HG03469 (cell line): ENCODE measurements at regions not wholly inside any gene's neighbourhood (a gene's known extent, or its start where the extent isn't known, plus 50 kb on each side); places are given as distances from the start of the nearest gene placed in this dataset.
"Not testable (repeated sequence)": the region's sequence is repeated elsewhere in the genome, so short reads cannot be mapped to it uniquely, and the experiment has no call there.

Source experiments
- ATAC-seq: cut with Tn5 transposase; IDR thresholded peaks from one replicate; pipeline ENCODE4 v1.9.1; 2021; ENCODE audit warnings: mild to moderate bottlenecking, moderate library complexity, moderate number of reproducible peaks; ENCODE audit not compliant: unreplicated experiment

GRCh38 chr16:22705799-22706198, 108.2 kb upstream of the HS3ST2 start:
- no peak for ATAC-seq

GRCh38 chr16:22710326-22710725, 103.6 kb upstream of the HS3ST2 start:
- no peak for ATAC-seq

GRCh38 chr16:22711847-22712246, 102.1 kb upstream of the HS3ST2 start:
- no peak for ATAC-seq

- no peak for ATAC-seq
These were observed 101.5 kb upstream of the HS3ST2 start for GRCh38 chr16:22712471-22712870.

GRCh38 chr16:22718598-22718997, 95.4 kb upstream of the HS3ST2 start:
- ATAC-seq, result not testable (repeated sequence)

GRCh38 chr16:22719945-22720344, 94.0 kb upstream of the HS3ST2 start:
- no peak for ATAC-seq

- no peak for ATAC-seq
These were observed 92.4 kb upstream of the HS3ST2 start for GRCh38 chr16:22721511-22722100.

- not testable (repeated sequence) for ATAC-seq
These were observed 91.1 kb upstream of the HS3ST2 start for GRCh38 chr16:22722551-22723541.

- no peak for ATAC-seq
These were observed 87.1 kb upstream of the HS3ST2 start for GRCh38 chr16:22726868-22727267.

GRCh38 chr16:22727285-22728166, 86.4 kb upstream of the HS3ST2 start:
- ATAC-seq, result no peak

GRCh38 chr16:22728167-22728836, 85.7 kb upstream of the HS3ST2 start:
- no peak for ATAC-seq

- ATAC-seq, result no peak
These were observed 81.6 kb upstream of the HS3ST2 start for GRCh38 chr16:22732400-22732799.

- ATAC-seq, result no peak
These were observed 81.0 kb upstream of the HS3ST2 start for GRCh38 chr16:22732959-22733358.

- ATAC-seq, result no peak
These were observed 79.6 kb upstream of the HS3ST2 start for GRCh38 chr16:22734368-22734767.

GRCh38 chr16:22736791-22737190, 77.2 kb upstream of the HS3ST2 start:
- no peak for ATAC-seq

GRCh38 chr16:22739077-22739476, 74.9 kb upstream of the HS3ST2 start:
- ATAC-seq, result no peak

- ATAC-seq, result no peak
These were observed 70.6 kb upstream of the HS3ST2 start for GRCh38 chr16:22743401-22743800.

GRCh38 chr16:22751104-22751667, 62.8 kb upstream of the HS3ST2 start:
- no peak for ATAC-seq

GRCh38 chr16:22751685-22752084, 62.3 kb upstream of the HS3ST2 start:
- ATAC-seq, result no peak

GRCh38 chr16:22753451-22753850, 60.5 kb upstream of the HS3ST2 start:
- ATAC-seq, result no peak
